ENCODE measurements at regions not wholly inside any gene's neighbourhood (a gene's known extent, or its start where the extent isn't known, plus 50 kb on each side); places are given as distances from the start of the nearest gene placed in this dataset.

DNA sequence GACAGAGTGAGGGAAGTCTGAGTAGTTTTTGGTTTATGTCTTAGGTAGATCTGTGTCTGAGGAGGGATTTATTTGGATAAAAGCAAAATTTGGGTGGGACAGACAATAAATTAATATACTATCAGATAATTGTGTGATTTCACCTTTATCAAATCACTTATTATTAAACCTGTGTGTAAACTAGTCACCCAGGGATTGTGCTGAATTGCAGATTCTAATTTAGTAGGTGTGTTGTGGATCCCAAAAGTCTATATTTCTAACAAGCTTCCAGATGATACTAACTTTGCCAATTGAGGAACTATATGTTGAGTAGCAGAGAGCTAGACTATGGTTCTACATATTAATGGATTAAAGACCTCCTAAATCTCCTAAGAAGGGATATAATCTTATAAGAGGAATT, 978.5 kb upstream of the FBXO33 start:
- TF ChIP-seq, protein P1, sequence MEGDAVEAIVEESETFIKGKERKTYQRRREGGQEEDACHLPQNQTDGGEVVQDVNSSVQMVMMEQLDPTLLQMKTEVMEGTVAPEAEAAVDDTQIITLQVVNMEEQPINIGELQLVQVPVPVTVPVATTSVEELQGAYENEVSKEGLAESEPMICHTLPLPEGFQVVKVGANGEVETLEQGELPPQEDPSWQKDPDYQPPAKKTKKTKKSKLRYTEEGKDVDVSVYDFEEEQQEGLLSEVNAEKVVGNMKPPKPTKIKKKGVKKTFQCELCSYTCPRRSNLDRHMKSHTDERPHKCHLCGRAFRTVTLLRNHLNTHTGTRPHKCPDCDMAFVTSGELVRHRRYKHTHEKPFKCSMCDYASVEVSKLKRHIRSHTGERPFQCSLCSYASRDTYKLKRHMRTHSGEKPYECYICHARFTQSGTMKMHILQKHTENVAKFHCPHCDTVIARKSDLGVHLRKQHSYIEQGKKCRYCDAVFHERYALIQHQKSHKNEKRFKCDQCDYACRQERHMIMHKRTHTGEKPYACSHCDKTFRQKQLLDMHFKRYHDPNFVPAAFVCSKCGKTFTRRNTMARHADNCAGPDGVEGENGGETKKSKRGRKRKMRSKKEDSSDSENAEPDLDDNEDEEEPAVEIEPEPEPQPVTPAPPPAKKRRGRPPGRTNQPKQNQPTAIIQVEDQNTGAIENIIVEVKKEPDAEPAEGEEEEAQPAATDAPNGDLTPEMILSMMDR (IDR thresholded peaks at IDR 0.05), result no peak
- no peak for TF ChIP-seq POLR2A (IDR thresholded peaks at IDR 0.05)
